ENCODE measurements at regions not wholly inside any gene's neighbourhood (a gene's known extent, or its start where the extent isn't known, plus 50 kb on each side); places are given as distances from the start of the nearest gene placed in this dataset.

DNA sequence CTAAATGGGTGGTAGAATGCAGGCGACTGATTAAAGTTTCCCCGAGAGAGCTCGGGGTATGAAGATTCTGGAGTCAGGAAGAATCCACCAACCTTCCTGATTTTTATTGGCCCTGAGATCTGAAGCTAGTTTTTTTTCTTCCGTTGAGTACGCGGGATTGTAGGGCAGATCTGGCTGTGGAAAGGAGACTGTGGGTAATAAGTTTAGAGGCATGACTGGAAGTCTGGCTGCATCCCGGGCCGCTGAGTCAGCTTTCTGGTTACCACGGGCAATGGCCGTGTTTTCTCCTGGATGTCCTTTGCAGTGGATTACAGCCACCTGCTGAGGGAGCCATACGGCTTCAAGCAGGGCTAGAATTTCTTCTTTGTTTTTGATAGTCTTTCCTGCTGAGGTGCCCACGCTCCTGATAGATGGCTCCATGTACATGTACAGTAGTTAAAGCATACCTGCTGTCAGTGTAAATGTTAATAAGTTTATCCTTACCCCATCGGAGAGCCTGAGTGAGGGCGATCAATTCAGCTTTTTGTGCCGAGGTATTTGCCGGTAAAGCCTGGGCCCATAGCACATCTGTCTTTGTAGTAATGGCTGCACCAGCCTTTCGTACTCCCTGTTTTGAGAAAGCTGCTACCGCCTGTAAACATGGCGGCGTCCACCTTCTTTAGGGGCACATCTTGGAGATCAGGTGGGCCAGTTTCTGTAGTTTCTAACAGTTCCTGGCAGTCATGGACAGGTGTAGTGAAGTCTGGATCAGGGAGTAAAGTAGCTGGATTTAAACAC lies 154.0 kb downstream of the TRIM27 start:
- TF ChIP-seq, protein P1, sequence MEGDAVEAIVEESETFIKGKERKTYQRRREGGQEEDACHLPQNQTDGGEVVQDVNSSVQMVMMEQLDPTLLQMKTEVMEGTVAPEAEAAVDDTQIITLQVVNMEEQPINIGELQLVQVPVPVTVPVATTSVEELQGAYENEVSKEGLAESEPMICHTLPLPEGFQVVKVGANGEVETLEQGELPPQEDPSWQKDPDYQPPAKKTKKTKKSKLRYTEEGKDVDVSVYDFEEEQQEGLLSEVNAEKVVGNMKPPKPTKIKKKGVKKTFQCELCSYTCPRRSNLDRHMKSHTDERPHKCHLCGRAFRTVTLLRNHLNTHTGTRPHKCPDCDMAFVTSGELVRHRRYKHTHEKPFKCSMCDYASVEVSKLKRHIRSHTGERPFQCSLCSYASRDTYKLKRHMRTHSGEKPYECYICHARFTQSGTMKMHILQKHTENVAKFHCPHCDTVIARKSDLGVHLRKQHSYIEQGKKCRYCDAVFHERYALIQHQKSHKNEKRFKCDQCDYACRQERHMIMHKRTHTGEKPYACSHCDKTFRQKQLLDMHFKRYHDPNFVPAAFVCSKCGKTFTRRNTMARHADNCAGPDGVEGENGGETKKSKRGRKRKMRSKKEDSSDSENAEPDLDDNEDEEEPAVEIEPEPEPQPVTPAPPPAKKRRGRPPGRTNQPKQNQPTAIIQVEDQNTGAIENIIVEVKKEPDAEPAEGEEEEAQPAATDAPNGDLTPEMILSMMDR (IDR thresholded peaks at IDR 0.05) = no peak
- no peak for TF ChIP-seq EZH2 (IDR thresholded peaks at IDR 0.05; ENCODE audit: borderline replicate concordance, insufficient read depth, low read depth, low read length, poor library complexity, severe bottlenecking)

All from B cell (primary cell).